ENCODE measurements at regions not wholly inside any gene's neighbourhood (a gene's known extent, or its start where the extent isn't known, plus 50 kb on each side); places are given as distances from the start of the nearest gene placed in this dataset.
"Not testable (repeated sequence)": the region's sequence is repeated elsewhere in the genome, so short reads cannot be mapped to it uniquely, and the experiment has no call there.

GRCh38 chrX:40951407-40951806, 133.8 kb upstream of the USP9X start:
- DNase-seq, result not testable (repeated sequence)

- no peak for DNase-seq
Observed at GRCh38 chrX:40952855-40953254, 132.4 kb upstream of the USP9X start.

- no peak for DNase-seq
Observed at GRCh38 chrX:40953369-40953768, 131.9 kb upstream of the USP9X start.

GRCh38 chrX:40960041-40960440, 125.2 kb upstream of the USP9X start:
- DNase-seq, result no peak

- no peak for DNase-seq
Observed at GRCh38 chrX:40962793-40963407, 122.3 kb upstream of the USP9X start.

- no peak for DNase-seq
Observed at GRCh38 chrX:40964008-40964407, 121.2 kb upstream of the USP9X start.

- DNase-seq, result no peak
Observed at GRCh38 chrX:40964633-40965586, 120.3 kb upstream of the USP9X start.

GRCh38 chrX:40966213-40966820, 118.9 kb upstream of the USP9X start:
- DNase-seq, result no peak

GRCh38 chrX:40968180-40968579, 117.1 kb upstream of the USP9X start:
- no peak for DNase-seq

- DNase-seq, result no peak
Observed at GRCh38 chrX:40971736-40972135, 113.5 kb upstream of the USP9X start.

- no peak for DNase-seq
Observed at GRCh38 chrX:40973619-40974018, 111.6 kb upstream of the USP9X start.

- no peak for DNase-seq
Observed at GRCh38 chrX:40975951-40976350, 109.3 kb upstream of the USP9X start.

GRCh38 chrX:40976981-40977380, 108.3 kb upstream of the USP9X start:
- no peak for DNase-seq

- no peak for DNase-seq
Observed at GRCh38 chrX:40984962-40985361, 100.3 kb upstream of the USP9X start.

- no peak for DNase-seq
Observed at GRCh38 chrX:40987413-40987812, 97.8 kb upstream of the USP9X start.

GRCh38 chrX:40988100-40988499, 97.1 kb upstream of the USP9X start:
- no peak for DNase-seq

GRCh38 chrX:40993395-40993794, 91.8 kb upstream of the USP9X start:
- not testable (repeated sequence) for DNase-seq

- DNase-seq, result no peak
Observed at GRCh38 chrX:40996886-40997530, 88.2 kb upstream of the USP9X start.

- DNase-seq, result no peak
Observed at GRCh38 chrX:40998123-40998522, 87.1 kb upstream of the USP9X start.

- no peak for DNase-seq
Observed at GRCh38 chrX:41001327-41001726, 83.9 kb upstream of the USP9X start.

- no peak for DNase-seq
Observed at GRCh38 chrX:41002026-41002425, 83.2 kb upstream of the USP9X start.

- no peak for DNase-seq
Observed at GRCh38 chrX:41003506-41004270, 81.6 kb upstream of the USP9X start.

All from T-helper 9 cell (primary cell).